Caki2 (cell line): ENCODE measurements at regions not wholly inside any gene's neighbourhood (a gene's known extent, or its start where the extent isn't known, plus 50 kb on each side); places are given as distances from the start of the nearest gene placed in this dataset.

Experiments
- DNase-seq: peaks from one replicate; pipeline ENCODE4 v3.0.0-alpha.2; 2015; ENCODE audit warnings: low read depth
- in situ Hi-C: cut with HindIII; loops from 2 replicates; pipeline ENCODE4 v1.10.0; 2016; ENCODE audit warnings: low sequenced_read_pairs, low pct_unique_long_range_greater_than_20kb, mixed read lengths

- in situ Hi-C loops, result no loop called here
- DNase-seq, result no peak
Measured at GRCh38 chr6:147078602-147079001, 125.6 kb upstream of the STXBP5 start.

DNA sequence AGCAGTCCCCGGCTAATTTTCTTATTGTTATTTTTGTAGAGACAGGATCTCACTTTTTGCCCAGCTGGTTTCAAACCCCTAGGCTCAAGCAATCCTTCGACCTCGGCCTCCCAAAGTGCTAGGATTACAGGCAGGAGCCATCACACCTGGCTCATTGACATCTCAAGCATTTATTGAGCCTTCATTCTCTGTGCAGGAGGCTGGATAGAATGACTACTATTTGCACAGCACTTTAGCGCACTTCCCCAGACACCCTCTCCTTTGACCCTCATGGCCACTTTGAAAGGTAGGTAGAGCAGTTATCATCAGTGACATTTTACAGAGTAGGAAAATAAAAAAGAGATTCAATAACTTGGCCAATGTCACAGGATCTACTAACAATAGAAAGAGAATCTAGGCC, 124.0 kb upstream of the STXBP5 start:
- in situ Hi-C loops, result no loop called here
- no peak for DNase-seq

DNA sequence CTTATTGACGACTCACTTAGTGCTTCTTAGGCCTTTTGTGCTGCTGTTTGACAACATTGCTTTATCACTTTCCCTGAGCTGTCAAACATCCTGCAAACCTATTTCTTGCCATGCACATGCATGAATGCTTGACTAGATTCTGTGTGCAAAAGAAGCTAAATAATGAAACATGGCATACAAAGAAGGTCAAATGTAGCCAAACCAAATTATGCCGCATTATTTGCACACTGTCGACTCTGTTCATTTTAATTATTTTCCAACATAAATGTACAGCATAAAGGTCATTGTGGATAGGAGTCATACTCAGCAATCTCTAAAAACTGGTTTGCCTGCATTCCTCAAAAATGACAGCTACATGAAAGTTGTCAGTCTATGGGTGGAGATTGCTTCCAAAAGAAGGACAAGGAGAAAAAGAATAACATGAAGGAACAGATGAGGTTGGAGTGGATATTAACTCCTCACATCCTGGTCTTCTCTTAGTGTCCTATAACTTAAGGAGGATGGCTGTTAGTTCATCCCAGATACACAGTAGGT, 123.1 kb upstream of the STXBP5 start:
- in situ Hi-C loops, result no loop called here

DNA sequence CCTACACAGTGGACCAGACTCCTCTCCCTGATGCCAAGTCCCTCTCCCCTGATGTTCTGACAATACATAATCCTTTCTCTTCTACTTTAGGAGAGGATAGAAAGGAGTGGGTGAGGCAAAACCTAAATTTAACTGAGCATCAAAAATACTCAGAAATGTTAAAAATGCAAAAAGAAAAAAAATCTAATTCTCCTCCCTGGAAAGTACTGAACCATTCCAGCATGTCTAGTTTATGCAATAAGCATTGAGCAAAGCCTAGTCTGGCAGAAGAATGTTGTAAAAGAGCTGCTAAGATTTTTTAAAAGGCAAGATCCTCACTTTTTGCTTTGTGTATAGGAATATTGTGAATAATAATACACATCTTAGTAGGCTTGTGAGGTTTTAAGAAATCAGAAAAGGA, 116.6 kb upstream of the STXBP5 start:
- in situ Hi-C loops, result no loop called here
- no peak for DNase-seq

More for the DNA sequence above, 123.1 kb upstream of the STXBP5 start:
- no peak for DNase-seq

DNA sequence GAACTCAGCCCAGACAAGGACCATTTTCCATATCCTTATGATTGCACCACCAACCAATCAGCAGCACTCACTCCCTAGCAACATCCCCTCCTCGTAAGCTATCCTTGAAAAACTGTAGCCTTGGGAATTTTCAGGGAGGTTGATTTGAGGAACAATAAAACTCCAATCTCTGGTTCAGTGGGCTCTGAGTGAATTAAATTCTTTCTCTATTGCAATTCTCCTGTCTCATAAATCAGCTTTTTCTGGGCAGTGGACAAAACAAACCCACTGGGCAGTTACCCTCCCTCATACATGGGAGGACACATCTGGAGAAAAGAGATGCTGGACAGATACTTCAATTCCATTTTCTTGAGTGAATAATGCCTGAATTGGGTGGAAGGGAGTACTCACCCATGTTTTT, 115.4 kb upstream of the STXBP5 start:
- in situ Hi-C loops, result no loop called here
- no peak for DNase-seq

DNA sequence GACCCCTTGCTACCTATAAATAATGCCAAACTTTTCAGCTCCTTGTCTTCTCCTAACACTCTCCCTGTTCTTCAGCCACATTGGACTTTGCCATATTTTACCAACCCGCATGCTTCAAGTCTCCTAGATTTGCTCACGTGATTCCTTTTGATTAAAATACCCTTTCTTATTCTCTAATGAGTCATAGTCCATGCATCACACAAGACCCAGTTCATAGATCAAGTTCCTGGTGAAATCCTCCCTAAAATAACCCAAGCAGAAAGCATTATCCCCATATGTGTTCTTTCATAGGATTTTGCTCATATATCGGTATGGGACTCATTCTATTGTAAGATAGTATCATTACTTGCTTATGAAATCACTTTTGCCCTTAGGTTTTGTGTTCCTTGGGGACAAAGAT, 108.9 kb upstream of the STXBP5 start:
- in situ Hi-C loops, result no loop called here
- DNase-seq, result no peak

DNA sequence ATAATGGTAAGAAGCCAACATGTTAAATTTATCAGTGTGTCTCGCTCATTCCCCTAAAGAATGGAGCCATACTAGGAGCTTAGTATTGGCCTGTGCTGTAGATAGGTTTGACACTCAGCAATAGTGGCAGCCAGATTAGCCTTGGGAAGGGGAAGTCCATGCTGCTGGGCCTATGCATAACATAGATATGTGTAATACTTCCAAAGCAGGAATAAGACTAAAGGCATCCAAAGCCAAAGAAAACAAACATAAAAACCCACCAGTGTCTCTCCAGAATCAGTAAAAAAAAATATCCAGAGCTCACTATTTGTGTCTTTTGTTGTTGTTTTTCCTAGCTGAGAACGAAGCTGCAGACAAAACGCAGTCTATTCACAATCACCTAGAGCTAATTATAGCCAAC, 104.2 kb upstream of the STXBP5 start:
- in situ Hi-C loops, result no loop called here
- no peak for DNase-seq

DNA sequence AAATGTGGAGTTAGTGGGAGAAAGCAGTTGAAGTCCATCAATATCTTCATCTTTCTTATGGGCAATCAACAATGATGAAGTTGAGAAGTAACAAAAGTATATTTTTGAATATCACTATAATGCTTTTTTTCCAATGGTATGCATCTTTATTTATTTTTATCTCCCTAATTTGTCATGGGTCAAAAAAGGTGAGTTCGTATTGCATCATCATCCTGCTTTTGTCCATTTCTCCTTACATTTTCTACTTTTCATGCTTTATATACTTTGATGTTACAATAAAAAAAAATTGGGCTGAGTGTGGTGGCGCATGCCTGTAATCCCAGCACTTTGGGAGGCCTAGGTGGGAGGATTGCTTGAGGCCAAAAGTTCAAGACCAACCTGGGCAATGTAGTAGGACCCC, 101.2 kb upstream of the STXBP5 start:
- DNase-seq, result no peak
- in situ Hi-C loops, result no loop called here

- in situ Hi-C loops, result no loop called here
- no peak for DNase-seq
Measured at GRCh38 chr6:147103694-147104093, 100.5 kb upstream of the STXBP5 start.

DNA sequence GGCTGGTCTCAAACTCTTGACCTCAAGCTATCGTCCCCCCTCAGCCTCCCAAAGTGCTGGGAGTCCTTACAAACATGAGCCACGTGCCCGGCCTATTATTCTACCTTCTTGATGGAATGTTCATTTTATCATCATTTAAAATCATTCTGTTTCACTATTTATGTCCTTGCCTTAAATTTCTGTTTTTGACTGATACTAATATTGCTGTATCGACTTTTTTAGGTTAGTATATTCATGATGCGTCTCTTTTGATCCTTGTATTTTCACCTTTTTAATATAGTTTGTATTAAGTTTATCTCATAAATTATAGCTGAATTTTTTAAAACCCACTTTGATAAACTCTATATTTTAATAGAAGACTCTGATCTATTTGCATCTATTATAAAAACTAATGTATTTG, 98.4 kb upstream of the STXBP5 start:
- in situ Hi-C loops, result no loop called here
- no peak for DNase-seq

GRCh38 chr6:147106759-147107401, 97.3 kb upstream of the STXBP5 start:
- DNase-seq, result no peak
- in situ Hi-C loops, result no loop called here

- in situ Hi-C loops, result no loop called here
- DNase-seq, result no peak
Measured at GRCh38 chr6:147108259-147108910, 95.8 kb upstream of the STXBP5 start.

DNA sequence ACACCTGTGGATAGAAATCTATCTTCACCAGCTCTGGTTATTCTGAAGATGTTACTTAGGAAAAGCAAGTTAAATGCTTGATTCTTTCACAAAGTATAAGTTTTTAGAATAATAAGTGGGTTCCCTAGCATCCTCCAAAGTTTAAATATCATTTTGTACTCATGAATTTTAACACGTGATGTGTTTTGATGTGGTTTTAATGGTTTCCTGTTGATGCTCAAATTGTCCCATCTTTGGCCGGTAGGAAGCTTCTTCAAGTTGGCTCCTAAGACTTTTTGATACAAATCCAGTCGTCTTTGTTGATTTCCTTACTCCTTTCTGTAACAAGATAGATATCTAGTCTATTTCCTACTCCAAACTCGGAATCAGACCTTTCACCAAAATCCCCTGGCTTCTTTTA, 94.5 kb upstream of the STXBP5 start:
- in situ Hi-C loops, result no loop called here
- no peak for DNase-seq

DNA sequence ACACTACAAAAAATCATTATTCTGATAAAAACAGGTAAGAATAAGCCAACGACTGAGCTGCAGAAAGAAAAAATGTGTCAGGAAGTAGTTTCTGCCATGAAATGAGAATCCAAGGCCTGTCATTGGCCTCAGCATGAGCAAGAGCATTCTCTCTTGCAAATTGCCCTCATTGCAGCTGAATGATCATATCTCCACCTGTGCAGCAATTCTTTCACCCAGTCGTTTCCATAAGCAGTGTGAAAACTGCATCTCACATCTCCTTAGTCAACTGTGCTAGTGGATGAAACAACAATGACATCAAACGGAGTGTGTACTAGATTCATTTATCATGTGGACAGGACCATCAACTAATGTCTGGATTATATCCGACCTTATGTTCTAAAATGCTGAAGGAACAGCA, 88.2 kb upstream of the STXBP5 start:
- in situ Hi-C loops, result no loop called here

DNA sequence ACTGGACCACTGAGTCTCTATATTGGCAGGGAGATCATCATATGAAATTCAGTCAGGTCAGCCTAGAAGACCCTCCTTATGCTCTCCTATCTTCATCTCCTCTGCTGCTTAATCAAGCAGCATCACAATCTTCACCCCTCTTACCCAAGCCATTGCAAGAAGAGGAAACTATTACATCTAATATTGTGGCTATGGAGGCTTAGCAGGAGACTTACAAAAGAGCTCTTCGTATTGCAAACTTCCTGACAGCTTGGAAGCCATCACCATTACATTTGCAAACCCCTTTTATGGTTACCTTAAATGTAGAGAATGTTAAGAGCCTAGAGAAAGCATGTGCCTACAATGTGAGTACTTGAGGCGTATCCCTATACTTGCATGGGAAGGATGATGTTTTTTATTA, 87.2 kb upstream of the STXBP5 start:
- in situ Hi-C loops, result no loop called here

More for the DNA sequence above, 88.2 kb upstream of the STXBP5 start:
- no peak for DNase-seq

GRCh38 chr6:147117580-147117979, 86.6 kb upstream of the STXBP5 start:
- in situ Hi-C loops, result no loop called here
- no peak for DNase-seq

More for the DNA sequence above, 87.2 kb upstream of the STXBP5 start:
- no peak for DNase-seq

DNA sequence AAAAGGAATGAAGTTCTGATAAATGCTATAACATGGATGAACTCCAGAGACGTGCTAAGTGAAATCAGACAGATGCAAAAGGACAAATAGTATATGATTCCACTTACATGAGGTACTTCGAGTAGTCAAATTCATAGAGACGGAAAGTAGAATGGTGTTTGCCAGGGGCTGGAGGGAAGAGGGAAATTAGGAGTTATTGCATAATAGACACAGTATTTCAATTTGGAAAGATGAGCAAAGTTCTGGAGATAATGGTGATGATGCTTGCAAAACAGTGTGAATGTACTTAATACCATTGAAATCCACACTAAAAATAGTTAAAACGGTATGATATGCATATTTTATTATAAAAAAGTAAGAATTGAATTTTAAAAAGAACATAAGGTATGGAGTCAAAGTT, 84.9 kb upstream of the STXBP5 start:
- DNase-seq, result no peak
- in situ Hi-C loops, result no loop called here

GRCh38 chr6:147122823-147123222, 81.4 kb upstream of the STXBP5 start:
- DNase-seq, result no peak
- in situ Hi-C loops, result no loop called here

GRCh38 chr6:147126618-147127022, 77.6 kb upstream of the STXBP5 start:
- in situ Hi-C loops, result no loop called here

GRCh38 chr6:147127587-147127986, 76.6 kb upstream of the STXBP5 start:
- no peak for DNase-seq
- in situ Hi-C loops, result no loop called here

More at GRCh38 chr6:147126618-147127022, 77.6 kb upstream of the STXBP5 start:
- DNase-seq, result no peak
